Ecto neural progenitor cell (in vitro differentiated cells): ENCODE measurements at regions not wholly inside any gene's neighbourhood (a gene's known extent, or its start where the extent isn't known, plus 50 kb on each side); places are given as distances from the start of the nearest gene placed in this dataset.
A peak's percentile ranks its signal among the peaks of the same experiment; 100 is the strongest.
"Not testable (repeated sequence)": the region's sequence is repeated elsewhere in the genome, so short reads cannot be mapped to it uniquely, and the experiment has no call there.

ENCODE experiments used
- DNase-seq: peaks from one replicate; pipeline ENCODE4 v3.0.0-alpha.2; 2018; ENCODE audit warnings: low spot score

GRCh38 chr1:143905214-143906179 is 66.3 kb downstream of the FAM72C start:
- DNase-seq: not testable (repeated sequence)

- DNase-seq: not testable (repeated sequence)
Measured at GRCh38 chr1:143904622-143904979, 67.2 kb downstream of the FAM72C start.

- DNase-seq: not testable (repeated sequence)
Measured at GRCh38 chr1:143903899-143904621, 67.7 kb downstream of the FAM72C start.

- not testable (repeated sequence) for DNase-seq
Measured at GRCh38 chr1:143896377-143896776, 75.4 kb downstream of the FAM72C start.

- peak; percentile 60 for DNase-seq
Measured at GRCh38 chr1:143884932-143885574, 86.7 kb downstream of the FAM72C start.

- not testable (repeated sequence) for DNase-seq
Measured at GRCh38 chr1:143884532-143884931, 87.3 kb downstream of the FAM72C start.

- DNase-seq: not testable (repeated sequence)
Measured at GRCh38 chr1:143879757-143880536, 91.8 kb downstream of the FAM72C start.

GRCh38 chr1:143875947-143876346 is 95.8 kb downstream of the FAM72C start:
- DNase-seq: not testable (repeated sequence)

- not testable (repeated sequence) for DNase-seq
Measured at GRCh38 chr1:143874625-143875024, 97.2 kb downstream of the FAM72C start.

GRCh38 chr1:143873650-143874049 is 98.1 kb downstream of the FAM72C start:
- not testable (repeated sequence) for DNase-seq

GRCh38 chr1:143870388-143870787 is 101.4 kb downstream of the FAM72C start:
- DNase-seq: not testable (repeated sequence)

GRCh38 chr1:143867590-143868220 is 104.1 kb downstream of the FAM72C start:
- DNase-seq: not testable (repeated sequence)

GRCh38 chr1:143863901-143864520 is 107.8 kb downstream of the FAM72C start:
- not testable (repeated sequence) for DNase-seq

GRCh38 chr1:143862722-143863121 is 109.1 kb downstream of the FAM72C start:
- not testable (repeated sequence) for DNase-seq

- DNase-seq: not testable (repeated sequence)
Measured at GRCh38 chr1:143861306-143861705, 110.5 kb downstream of the FAM72C start.

- DNase-seq: not testable (repeated sequence)
Measured at GRCh38 chr1:143855867-143856266, 115.9 kb downstream of the FAM72C start.

- DNase-seq: not testable (repeated sequence)
Measured at GRCh38 chr1:143854069-143854468, 117.7 kb downstream of the FAM72C start.

- DNase-seq: not testable (repeated sequence)
Measured at GRCh38 chr1:143850637-143851036, 121.1 kb downstream of the FAM72C start.

- not testable (repeated sequence) for DNase-seq
Measured at GRCh38 chr1:143848859-143849258, 122.9 kb downstream of the FAM72C start.

- DNase-seq: not testable (repeated sequence)
Measured at GRCh38 chr1:143845193-143845592, 126.6 kb downstream of the FAM72C start.
